GM19452 (cell line): ENCODE measurements at regions not wholly inside any gene's neighbourhood (a gene's known extent, or its start where the extent isn't known, plus 50 kb on each side); places are given as distances from the start of the nearest gene placed in this dataset.
"Not testable (repeated sequence)": the region's sequence is repeated elsewhere in the genome, so short reads cannot be mapped to it uniquely, and the experiment has no call there.

Experiments
- ATAC-seq: cut with Tn5 transposase; IDR thresholded peaks from one replicate; pipeline ENCODE4 v1.9.1; 2021; ENCODE audit not compliant: unreplicated experiment

GRCh38 chr6:2324166-2324953, 79.0 kb upstream of the GMDS start:
- no peak for ATAC-seq

GRCh38 chr6:2317498-2317897, 72.1 kb upstream of the GMDS start:
- not testable (repeated sequence) for ATAC-seq

GRCh38 chr6:2314641-2315040, 69.2 kb upstream of the GMDS start:
- ATAC-seq, result no peak

- no peak for ATAC-seq
Measured at GRCh38 chr6:2310042-2310441, 64.6 kb upstream of the GMDS start.

- ATAC-seq, result no peak
Measured at GRCh38 chr6:2309122-2309521, 63.7 kb upstream of the GMDS start.

GRCh38 chr6:2307799-2308198, 62.4 kb upstream of the GMDS start:
- no peak for ATAC-seq

GRCh38 chr6:2305951-2306350, 60.5 kb upstream of the GMDS start:
- no peak for ATAC-seq

GRCh38 chr6:2302482-2302881, 57.1 kb upstream of the GMDS start:
- not testable (repeated sequence) for ATAC-seq

GRCh38 chr6:2296781-2297180, 51.4 kb upstream of the GMDS start:
- no peak for ATAC-seq
